Right ventricle myocardium superior (tissue), 1 donor: ENCODE measurements at regions not wholly inside any gene's neighbourhood (a gene's known extent, or its start where the extent isn't known, plus 50 kb on each side); places are given as distances from the start of the nearest gene placed in this dataset.
"Not testable (repeated sequence)": the region's sequence is repeated elsewhere in the genome, so short reads cannot be mapped to it uniquely, and the experiment has no call there.

ENCODE experiments used
- ATAC-seq: fragments of 200-7000 bp; cut with Tn5 transposase; one replicate; pipeline ENCODE4 v1.9.1; 2020; ENCODE audit warnings: mild to moderate bottlenecking; ENCODE audit not compliant: poor library complexity
- DNase-seq: peaks from one replicate; pipeline ENCODE4 v3.0.0-alpha.2; 2020
- intact Hi-C: fragments of 100-400 bp; cut with DNase I; formaldehyde crosslinking; loops from one replicate; pipeline ENCODE4 v1.11.2; 2022
- donor health status: DM: no; HTN: yes; CAD: no; lungs with severe emphysema.

DNA sequence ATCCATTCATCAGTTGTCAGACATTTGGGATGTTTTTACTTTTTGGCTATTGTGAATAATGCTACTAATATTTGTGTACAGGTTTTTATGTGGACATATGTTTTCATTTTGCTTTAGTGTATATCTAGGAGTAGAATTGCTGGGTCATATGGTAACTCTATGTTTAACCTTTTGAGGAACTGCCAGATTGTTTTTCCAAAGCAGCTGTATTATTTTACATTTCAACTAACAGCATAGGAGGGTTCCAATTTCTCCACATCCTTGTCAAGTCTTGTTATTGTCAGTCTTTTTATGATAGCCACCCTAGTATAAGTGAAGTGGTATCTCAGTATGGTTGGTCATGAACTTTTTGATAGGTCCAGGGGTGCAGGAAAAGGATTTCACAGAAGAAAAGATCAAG lies 114.5 kb upstream of the FAM9C start:
- intact Hi-C loops, result no loop called here
- ATAC-seq (no peak), DNase-seq (no peak)

DNA sequence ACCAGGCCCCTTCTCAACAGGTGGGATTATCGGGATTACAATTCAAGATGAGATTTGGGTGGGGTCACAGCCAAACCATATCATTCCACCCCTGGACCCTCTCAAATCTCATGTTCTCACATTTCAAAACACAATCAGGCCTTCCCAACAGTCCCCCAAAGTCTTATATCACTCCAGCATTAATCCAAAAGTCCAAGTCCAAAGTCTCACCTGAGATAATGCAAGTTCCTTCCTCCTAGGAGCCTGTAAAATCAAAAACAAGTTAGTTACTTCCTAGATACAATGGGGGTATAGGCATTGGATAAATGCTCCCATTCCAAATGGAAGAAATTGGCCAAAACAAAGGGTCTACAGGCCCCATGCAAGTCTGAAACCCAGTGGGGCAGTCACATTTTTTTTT lies 111.1 kb upstream of the FAM9C start:
- intact Hi-C loops, DNase-seq, ATAC-seq: not testable (repeated sequence)

DNA sequence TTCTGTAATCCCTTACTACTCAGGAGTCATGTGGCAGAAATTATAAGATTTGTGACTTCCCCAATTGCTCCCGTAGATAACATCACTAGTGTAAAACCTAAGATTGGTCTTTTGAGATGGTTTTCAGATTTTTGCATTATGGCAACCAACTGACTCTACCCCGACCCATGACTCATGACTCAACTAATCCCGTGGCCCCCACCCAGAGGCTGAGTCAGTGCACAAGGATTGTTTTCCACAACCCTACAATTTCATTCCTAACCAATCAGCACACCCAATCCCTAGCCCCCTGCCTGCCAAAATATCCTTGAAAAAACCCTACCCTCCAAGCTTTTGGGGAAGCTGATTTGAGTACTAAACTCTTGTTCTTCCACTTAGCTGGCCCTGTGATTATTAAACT lies 109.4 kb upstream of the FAM9C start:
- intact Hi-C loops, result no loop called here
- DNase-seq, result no peak
- no peak for ATAC-seq

DNA sequence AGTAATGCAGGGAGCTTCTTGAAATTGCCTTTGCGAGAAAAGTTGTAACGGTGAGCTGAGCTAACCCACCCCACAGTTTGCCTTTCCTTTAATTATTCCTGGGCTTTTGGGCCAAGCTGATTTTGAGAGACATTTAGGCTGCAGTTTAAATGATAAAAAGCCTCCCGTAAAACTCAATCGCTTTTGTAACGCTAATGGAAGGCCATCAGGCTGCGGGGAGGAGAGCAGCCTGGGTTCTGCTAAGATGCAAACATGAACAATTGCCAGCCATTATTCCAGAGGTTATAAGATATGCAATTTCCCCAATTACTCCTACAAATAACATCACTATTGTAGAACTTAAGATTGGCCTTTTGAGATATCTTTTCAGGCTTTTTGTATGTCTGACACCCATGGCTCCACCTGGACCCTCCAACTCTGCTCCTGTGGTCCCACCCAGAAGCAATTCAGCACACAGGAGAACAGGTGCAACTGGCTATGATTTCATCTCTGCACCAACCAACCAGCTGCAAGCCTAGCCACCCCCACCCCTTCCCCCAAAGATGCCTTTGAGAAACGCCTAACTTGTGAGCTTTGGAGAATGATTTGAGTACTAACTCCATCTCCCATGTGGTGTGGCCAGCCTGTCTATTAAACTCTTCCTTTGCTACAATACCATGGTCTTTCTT lies 108.2 kb upstream of the FAM9C start:
- intact Hi-C loops, result no loop called here
- ATAC-seq (no peak), DNase-seq (no peak)

DNA sequence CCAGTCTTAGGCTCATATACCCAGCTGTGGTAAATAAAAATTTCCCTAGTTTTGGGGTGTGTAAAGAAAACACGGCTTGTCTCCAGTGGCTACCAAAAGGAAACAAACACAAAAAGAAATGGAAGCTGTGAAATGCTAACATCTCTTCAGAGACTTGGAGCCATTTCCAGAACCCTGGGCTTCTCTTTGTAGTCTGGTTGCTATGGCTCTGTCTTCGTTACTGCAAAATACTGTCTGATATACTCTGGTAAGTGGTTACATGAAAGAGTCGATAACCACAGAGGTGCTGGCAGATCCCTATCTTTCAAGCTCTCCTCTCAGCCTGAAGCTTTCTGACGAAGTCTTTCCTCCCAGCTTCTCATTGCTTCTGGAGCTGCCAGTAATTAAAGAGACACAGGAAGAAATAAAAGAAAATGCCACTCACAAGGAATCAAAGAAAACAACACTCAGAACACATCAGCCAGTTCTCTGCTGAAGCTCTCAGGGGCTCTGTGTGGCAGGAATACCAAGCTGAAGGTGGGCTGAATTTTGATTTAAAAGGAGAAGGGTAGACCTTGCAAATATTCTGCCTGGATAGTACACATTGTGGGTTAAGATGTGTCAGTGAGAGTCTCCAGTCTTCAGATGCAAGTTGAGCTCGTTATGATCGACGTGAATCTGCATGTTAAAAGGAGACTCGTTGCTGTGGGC lies 107.6 kb upstream of the FAM9C start:
- no peak for DNase-seq
- intact Hi-C loops, result no loop called here
- peak; percentile 85 for ATAC-seq

DNA sequence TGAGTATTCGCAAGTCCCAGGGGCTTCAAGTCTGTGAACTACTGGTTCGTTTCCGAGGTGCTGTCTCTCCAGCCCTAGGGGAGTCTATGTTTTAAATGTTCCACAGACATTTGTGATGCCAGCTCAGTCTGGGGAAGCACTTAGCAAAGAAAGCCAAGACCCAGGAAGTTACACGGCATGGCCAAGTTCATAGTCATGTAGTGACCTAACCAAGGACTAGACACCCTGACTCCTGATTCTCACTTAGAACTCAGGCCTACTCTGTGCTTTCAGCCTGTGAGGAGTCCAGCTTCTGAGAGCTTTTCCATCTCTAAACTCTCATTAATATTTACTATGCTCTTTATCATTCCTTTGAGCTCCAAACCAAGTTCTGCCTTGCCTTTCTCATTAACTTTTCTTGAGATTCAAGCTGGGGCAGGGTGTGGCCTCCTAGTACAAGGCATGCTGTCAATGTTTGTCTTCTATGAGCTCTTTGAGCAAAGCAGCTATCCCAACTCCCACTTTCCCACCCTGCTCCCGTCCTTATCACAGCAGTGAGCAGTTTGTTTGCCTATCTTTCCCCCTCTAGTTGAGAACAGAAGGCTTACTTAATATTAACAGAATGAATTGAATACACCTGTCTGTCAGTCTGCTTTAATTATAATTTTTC lies 105.4 kb upstream of the FAM9C start:
- no peak for DNase-seq
- intact Hi-C loops, result no loop called here
- no peak for ATAC-seq

DNA sequence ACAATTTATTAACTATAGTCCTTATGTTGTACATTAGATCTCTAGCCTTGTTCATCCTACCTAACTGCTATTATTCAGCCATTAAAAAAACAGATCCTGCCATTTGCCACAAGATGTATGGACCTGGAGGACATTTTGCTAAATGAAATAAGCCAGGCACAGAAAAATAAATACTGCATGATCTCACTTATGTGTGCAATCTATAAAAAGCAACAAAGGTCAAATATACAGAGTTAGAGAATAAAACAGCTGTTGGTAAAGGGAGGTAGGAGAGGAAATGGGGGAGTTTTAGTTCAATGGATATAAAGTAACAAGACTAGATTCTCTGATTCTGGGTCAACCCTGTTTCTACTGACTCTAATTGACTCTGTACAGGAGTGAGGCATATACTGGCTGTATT lies 103.3 kb upstream of the FAM9C start:
- intact Hi-C loops, result no loop called here
- DNase-seq (no peak), ATAC-seq (no peak)

DNA sequence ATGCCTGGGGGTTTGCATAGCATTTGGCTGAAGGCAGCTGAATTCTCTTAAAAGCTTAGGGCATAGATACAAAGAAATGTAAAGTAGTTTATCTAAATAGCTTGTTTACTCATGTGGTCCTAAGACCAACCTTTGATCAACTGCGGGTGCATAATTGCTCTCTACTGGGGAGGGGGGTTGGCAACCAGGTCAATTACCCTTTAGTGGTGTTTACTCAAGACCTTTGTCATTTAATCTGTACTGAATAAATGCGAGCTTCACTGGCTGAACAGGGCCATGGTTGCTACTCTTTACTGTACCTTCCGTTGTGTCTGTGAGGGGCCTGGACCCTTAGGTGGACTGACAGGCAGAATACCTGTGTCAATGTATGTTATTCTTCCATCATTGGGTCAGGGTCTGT lies 102.7 kb upstream of the FAM9C start:
- no peak for ATAC-seq
- no peak for DNase-seq
- intact Hi-C loops, result no loop called here

DNA sequence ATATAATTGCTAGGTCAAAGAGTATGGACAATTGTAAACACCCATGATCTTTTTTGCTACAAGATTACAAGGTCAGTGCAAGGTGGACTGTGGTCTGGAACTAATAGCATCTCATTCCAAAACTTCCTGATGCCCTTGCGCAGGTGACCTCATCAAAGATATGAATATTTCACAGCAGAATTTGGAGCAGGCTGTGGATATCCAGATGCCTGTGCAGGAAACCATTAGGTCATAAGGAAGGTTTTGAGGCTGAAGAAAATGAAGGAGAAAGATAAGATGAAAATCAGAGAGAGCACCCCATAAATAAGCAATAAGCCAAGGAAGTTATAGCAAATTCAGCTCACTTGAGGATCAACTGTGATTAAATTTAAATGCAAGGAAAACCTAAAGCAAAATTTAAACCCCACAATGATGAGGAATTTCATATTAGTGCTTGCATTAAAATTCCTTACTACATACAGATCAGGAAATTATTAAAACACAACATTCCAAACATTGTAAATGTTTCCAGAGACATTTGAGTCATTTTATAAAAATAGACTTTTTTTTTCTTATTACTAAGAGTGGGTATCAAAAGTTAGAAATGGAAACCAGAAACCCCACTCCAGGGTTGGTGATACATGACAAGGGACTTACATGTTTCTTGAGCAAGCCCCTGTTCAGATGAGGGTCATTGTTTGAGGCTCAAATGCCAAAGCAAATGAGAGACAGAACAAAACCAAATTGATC lies 100.7 kb upstream of the FAM9C start:
- no peak for ATAC-seq
- no peak for DNase-seq
- intact Hi-C loops, result no loop called here

DNA sequence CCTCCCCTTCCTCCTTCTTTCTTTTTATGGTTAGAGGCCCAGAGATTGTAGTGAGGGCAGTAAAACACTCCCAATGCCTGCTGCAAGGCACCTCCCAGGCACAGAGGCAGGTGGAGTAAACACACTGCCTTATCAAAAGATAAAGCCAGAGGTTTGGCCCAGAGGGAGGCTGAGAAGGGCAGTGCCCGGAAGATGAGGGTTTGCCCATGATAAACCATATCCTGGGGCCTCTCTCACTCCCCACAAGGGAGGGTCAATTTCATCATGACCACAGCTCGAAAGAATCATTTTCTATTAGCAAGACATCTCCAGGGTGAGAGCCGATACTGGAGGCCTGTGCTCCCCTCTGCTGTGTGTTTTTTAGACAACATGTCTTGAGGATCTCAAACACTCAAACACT lies 98.5 kb upstream of the FAM9C start:
- intact Hi-C loops, result no loop called here
- ATAC-seq, result no peak
- no peak for DNase-seq

DNA sequence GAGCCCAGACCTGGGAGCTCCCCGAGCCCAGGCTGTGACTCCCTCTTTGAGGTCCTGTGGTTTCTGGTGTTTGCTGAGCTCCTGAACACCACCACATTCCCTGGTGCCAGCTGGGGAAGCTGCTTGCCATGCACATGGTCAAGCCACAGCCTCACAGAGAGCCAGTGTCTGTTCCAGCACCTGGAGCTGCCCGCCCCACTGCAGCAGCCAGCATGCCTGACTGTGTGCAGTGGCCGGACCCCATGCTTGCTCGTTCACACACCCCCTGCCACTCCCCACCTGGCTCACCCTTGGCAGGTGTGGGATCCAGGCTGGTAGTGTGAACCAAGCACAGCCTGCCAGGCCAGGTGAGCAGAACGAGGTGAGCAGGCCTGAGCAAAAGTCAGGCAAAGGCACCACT lies 95.6 kb upstream of the FAM9C start:
- DNase-seq (no peak), ATAC-seq (no peak)
- intact Hi-C loops, result no loop called here

DNA sequence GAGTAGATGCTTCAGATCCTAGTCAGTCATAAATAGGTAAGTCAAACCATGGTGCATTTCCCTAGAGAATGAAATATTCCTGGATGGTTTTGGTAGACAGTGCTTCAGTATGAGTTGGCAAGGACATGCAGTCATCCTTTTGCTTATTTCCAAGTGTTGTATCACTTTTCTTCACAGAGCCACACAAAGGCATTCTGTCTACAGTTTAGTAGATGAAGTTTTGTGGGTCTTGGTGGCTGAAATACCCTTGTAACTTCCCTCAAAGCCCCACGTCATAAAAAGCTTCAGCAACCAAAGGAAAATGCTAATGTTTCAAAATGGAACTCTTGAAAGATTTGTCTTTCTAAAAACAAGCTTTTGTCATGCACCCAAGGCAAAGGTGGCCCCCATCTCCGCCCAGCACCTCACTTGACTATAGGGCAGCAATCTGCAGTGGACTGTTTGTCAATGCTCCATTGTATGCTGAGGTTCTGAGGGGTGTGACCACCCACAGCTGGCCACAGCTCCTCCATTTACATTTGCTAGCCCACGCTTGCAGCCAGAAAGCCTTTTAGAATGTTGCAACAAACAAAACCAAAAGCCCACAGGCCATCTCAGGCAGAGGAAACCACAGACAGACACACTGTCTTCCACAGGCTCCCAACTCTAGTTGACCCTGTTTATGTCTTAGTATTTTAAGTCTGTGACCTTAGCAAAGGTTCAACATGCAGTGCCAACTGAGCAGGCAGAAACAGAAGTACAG lies 87.1 kb upstream of the FAM9C start:
- ATAC-seq (no peak), DNase-seq (no peak)
- intact Hi-C loops, result no loop called here

DNA sequence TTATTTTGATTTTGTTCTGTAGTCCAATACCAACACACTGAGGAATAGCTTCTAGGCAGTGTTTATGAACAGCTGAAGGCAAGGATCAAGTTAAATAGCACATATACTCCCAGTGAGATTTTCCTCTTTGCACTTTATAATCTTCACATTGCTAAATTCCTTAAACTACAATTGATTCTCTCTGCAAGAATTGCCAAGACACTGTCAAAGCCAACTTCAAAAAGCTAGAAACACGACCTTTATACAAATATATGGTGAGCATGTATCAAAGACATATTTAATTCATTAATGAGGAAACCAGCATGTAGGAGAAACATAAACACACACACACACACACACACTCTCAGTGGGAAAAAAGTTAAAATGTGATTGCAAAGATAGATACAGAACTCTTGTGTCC lies 86.4 kb upstream of the FAM9C start:
- intact Hi-C loops, result no loop called here
- ATAC-seq, result no peak
- no peak for DNase-seq

DNA sequence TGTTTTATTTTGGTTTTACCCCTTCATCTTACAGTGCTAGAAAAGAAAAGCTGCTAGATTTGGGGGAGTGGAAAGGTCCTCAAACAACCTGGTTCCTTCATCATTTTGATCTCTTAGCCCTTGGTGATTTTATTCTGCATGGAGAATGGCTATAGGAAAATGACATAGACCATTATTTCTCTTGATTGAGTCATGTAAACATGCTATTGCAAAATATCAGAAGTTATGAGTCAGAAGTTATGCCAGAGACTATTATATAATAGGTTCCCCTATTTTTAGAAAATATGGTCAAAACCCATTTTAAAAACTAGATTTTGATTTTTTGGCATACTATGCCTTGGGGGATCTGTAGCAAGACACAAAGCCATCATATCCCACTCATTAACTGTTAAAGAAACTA lies 83.7 kb upstream of the FAM9C start:
- intact Hi-C loops, result no loop called here
- no peak for ATAC-seq
- DNase-seq, result no peak

DNA sequence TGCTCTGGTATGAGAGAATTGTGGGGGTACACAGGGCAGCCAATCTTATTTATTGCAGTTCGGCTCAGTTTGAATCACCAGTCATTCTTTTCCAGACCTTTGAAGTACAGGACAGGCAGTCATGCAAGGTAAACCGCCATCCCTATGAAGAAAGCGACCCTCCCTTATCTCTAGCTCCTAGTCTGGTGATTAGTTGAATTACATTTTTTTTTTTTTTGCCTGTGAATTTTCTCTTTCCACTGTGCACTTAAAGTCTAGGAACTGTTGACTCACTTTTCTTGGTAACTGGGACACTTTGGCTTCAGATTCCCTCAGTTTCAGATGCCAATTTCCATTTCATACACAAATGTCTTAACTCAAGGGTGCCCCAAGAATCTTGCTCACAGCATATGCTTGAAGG lies 82.4 kb upstream of the FAM9C start:
- DNase-seq, result no peak
- peak; percentile 25 for ATAC-seq
- intact Hi-C loops, result no loop called here

DNA sequence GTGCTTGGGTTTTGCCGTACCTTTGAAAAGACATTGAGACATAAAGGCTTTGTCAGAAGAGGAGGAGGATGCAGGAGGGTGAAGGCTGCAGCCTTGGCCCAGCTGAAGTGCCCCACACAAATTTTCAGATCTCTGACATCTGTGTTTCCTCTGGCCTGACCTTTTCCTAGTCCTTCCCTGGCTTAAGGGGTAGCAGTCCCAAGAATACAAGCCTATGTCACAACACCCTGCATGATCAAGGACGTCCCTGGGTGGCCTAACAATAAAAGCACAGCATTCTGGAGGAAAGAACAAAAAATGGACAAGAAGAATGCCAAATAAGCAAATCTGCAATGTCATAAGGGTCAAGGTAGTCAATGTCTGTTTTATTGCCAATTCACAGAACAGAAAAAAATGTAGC lies 80.8 kb upstream of the FAM9C start:
- intact Hi-C loops, result no loop called here
- ATAC-seq (no peak), DNase-seq (no peak)

DNA sequence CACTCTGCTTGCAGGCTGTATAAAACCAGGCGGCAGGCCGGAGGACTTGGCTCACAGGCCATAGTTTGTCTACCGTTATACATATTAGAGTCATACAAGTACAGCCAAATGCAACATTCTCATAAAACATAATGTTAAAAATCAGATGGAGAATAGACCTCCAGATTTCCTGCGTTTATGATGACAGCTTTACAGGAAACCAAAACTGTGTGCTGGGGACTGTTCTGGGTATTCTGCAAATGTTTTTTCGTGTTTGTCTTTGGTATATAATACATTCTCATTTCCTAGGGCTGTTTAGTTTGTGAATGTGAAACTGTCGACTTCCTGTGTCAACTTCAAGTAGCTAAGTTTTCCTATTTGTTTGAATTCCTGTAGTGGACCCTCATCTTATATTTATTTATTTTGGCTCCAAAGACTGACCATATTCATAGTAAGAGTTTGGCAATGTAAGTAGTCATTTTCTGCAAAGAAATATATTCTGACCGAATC lies 79.5 kb upstream of the FAM9C start:
- DNase-seq, result no peak
- intact Hi-C loops, result no loop called here
- ATAC-seq, result no peak

DNA sequence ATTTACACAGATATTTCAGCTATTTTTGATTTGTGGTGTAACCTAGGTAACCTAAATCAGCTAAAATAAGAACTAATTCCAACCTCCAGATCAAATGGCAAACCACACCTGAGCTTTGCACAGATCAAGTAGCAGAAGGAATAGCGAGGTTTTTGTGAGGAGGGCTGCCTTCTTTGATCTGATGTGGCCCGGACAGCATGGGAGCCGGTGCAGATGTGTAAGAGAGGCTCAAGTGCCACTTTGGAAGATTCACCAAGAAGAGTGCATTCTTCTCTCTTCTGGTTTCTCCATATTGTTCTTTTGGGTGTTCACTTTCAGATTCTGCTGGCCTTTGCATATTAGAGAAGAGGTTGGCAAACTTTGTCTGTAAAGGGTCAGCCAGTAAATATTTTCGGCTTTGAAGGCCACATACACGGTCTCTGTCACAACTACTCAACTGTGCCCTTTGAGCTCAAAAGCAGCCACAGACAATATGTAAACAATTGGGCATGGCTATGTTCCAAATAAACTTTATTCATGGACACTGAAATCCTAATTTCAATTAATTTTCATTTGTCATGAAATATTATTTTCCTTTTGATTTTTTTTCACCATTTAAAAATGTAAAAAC lies 78.9 kb upstream of the FAM9C start:
- no peak for ATAC-seq
- intact Hi-C loops, result no loop called here

More for the DNA sequence above, 78.9 kb upstream of the FAM9C start:
- no peak for DNase-seq
